ENCODE measurements at regions not wholly inside any gene's neighbourhood (a gene's known extent, or its start where the extent isn't known, plus 50 kb on each side); places are given as distances from the start of the nearest gene placed in this dataset.

DNA sequence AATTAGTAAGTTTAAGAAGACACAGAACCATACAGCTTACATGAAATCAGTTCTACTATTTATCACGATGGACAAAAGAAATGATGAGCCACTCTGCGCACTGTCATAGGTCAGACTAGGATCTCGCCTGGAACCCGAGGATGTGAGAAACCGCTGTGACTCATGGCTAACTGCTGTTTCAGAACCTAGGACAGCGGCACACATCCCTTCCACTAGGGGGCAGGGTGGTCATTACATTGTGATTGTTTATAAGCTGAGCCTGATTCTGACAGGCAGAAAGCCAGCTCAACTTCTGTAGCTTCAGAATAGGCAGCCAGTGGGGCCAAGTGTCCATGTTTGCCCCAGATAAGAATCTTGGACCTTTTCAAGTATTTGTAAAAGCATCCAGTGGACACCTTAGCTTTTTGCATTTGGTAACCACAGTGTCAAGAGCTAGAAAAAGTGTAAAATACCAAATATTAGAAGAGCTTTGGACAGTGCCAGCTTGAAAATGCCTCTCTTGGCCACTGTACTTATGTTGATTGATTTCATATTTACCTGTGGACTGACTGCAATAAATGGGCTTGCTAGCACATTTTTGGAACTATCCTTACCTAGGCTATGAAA lies 115.8 kb downstream of the KBTBD8 start:
- Mint-ChIP-seq H3K9me3 (no peaks in the 10 kb centered on the region), H3K36me3 (no peaks in the 10 kb centered on the region), H3K27me3 (ENCODE audit: low read depth) (no peaks in the 10 kb centered on the region), H3K4me3 (no peak overlapping the region), H3K4me1 (peaks cover 12% of the 10 kb centered on the region), H3K27ac (no peak overlapping the region)
- POLR2A ChIA-PET: interaction anchor here (0.9 kb wide), 1 partner anchor 116 kb away, joined by 3 read pairs; the partner anchor contains the start of gene KBTBD8
- peak; percentile 95 for ATAC-seq
- peak; percentile 88 for DNase-seq (ENCODE audit: low spot score)
- CTCF ChIA-PET: interaction anchor here (0.5 to 1.9 kb wide), 64 partner anchors 8 to 1780 kb away, joined by 3 to 37 read pairs (median 4); partner anchors contain the start of gene KBTBD8
- TF ChIP-seq, protein P1, sequence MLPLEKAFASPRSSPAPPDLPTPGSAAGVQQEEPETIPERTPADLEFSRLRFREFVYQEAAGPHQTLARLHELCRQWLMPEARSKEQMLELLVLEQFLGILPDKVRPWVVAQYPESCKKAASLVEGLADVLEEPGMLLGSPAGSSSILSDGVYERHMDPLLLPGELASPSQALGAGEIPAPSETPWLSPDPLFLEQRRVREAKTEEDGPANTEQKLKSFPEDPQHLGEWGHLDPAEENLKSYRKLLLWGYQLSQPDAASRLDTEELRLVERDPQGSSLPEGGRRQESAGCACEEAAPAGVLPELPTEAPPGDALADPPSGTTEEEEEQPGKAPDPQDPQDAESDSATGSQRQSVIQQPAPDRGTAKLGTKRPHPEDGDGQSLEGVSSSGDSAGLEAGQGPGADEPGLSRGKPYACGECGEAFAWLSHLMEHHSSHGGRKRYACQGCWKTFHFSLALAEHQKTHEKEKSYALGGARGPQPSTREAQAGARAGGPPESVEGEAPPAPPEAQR (CRISPR knock-in tag; IDR thresholded peaks at IDR 0.05): peak; percentile 61; the same call in 1 of the 2 replicates
- TF ChIP-seq, protein P2, sequence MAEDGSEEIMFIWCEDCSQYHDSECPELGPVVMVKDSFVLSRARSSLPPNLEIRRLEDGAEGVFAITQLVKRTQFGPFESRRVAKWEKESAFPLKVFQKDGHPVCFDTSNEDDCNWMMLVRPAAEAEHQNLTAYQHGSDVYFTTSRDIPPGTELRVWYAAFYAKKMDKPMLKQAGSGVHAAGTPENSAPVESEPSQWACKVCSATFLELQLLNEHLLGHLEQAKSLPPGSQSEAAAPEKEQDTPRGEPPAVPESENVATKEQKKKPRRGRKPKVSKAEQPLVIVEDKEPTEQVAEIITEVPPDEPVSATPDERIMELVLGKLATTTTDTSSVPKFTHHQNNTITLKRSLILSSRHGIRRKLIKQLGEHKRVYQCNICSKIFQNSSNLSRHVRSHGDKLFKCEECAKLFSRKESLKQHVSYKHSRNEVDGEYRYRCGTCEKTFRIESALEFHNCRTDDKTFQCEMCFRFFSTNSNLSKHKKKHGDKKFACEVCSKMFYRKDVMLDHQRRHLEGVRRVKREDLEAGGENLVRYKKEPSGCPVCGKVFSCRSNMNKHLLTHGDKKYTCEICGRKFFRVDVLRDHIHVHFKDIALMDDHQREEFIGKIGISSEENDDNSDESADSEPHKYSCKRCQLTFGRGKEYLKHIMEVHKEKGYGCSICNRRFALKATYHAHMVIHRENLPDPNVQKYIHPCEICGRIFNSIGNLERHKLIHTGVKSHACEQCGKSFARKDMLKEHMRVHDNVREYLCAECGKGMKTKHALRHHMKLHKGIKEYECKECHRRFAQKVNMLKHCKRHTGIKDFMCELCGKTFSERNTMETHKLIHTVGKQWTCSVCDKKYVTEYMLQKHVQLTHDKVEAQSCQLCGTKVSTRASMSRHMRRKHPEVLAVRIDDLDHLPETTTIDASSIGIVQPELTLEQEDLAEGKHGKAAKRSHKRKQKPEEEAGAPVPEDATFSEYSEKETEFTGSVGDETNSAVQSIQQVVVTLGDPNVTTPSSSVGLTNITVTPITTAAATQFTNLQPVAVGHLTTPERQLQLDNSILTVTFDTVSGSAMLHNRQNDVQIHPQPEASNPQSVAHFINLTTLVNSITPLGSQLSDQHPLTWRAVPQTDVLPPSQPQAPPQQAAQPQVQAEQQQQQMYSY (CRISPR knock-in tag; IDR thresholded peaks at IDR 0.05): no peak
- TF ChIP-seq ESRRA (CRISPR knock-in tag; IDR thresholded peaks at IDR 0.05; ENCODE audit: borderline replicate concordance) (peak; percentile 59; the same call in 1 of the 2 replicates), SMAD3 (CRISPR knock-in tag; IDR thresholded peaks at IDR 0.05; ENCODE audit: borderline replicate concordance) (peak; percentile 96), FOXP1 (CRISPR knock-in tag; IDR thresholded peaks at IDR 0.05; ENCODE audit: borderline replicate concordance) (peak; percentile 40; the same call in 1 of the 2 replicates), TEAD1 (CRISPR knock-in tag; IDR thresholded peaks at IDR 0.05) (peak; percentile 99), ETV6 (CRISPR knock-in tag; IDR thresholded peaks at IDR 0.05) (peak; percentile 92), NFYB (CRISPR knock-in tag; conservative IDR thresholded peaks at IDR 0.05; ENCODE audit: low read depth) (peak; percentile 25; the same call in 1 of the 2 replicates), CREM (CRISPR knock-in tag; IDR thresholded peaks at IDR 0.05) (peak; percentile 65; the same call in 1 of the 2 replicates), NFE2L1 (CRISPR knock-in tag; IDR thresholded peaks at IDR 0.05) (peak; percentile 94), MYBL2 (CRISPR knock-in tag; IDR thresholded peaks at IDR 0.05) (peak; percentile 79; the same call in 1 of the 2 replicates), SOX15 (CRISPR knock-in tag; IDR thresholded peaks at IDR 0.05) (no peak), TP53 (CRISPR knock-in tag; IDR thresholded peaks at IDR 0.05) (peak; percentile 86; the same call in 1 of the 2 replicates), GABPB1 (CRISPR knock-in tag; IDR thresholded peaks at IDR 0.05) (peak; percentile 69; the same call in 1 of the 2 replicates), ZNF423 (CRISPR knock-in tag; IDR thresholded peaks at IDR 0.05) (no peak)
- TF ChIP-seq, protein P3, sequence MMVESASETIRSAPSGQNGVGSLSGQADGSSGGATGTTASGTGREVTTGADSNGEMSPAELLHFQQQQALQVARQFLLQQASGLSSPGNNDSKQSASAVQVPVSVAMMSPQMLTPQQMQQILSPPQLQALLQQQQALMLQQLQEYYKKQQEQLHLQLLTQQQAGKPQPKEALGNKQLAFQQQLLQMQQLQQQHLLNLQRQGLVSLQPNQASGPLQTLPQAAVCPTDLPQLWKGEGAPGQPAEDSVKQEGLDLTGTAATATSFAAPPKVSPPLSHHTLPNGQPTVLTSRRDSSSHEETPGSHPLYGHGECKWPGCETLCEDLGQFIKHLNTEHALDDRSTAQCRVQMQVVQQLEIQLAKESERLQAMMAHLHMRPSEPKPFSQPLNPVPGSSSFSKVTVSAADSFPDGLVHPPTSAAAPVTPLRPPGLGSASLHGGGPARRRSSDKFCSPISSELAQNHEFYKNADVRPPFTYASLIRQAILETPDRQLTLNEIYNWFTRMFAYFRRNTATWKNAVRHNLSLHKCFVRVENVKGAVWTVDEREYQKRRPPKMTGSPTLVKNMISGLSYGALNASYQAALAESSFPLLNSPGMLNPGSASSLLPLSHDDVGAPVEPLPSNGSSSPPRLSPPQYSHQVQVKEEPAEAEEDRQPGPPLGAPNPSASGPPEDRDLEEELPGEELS (CRISPR knock-in tag; IDR thresholded peaks at IDR 0.05): peak; percentile 91
- TF ChIP-seq, protein P4, sequence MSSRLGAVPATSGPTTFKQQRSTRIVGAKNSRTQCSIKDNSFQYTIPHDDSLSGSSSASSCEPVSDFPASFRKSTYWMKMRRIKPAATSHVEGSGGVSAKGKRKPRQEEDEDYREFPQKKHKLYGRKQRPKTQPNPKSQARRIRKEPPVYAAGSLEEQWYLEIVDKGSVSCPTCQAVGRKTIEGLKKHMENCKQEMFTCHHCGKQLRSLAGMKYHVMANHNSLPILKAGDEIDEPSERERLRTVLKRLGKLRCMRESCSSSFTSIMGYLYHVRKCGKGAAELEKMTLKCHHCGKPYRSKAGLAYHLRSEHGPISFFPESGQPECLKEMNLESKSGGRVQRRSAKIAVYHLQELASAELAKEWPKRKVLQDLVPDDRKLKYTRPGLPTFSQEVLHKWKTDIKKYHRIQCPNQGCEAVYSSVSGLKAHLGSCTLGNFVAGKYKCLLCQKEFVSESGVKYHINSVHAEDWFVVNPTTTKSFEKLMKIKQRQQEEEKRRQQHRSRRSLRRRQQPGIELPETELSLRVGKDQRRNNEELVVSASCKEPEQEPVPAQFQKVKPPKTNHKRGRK (CRISPR knock-in tag; IDR thresholded peaks at IDR 0.05; ENCODE audit: borderline replicate concordance): 0 out of 2 replicates have a peak, but pooled peaks have one; percentile 33
- TF ChIP-seq, protein P5, sequence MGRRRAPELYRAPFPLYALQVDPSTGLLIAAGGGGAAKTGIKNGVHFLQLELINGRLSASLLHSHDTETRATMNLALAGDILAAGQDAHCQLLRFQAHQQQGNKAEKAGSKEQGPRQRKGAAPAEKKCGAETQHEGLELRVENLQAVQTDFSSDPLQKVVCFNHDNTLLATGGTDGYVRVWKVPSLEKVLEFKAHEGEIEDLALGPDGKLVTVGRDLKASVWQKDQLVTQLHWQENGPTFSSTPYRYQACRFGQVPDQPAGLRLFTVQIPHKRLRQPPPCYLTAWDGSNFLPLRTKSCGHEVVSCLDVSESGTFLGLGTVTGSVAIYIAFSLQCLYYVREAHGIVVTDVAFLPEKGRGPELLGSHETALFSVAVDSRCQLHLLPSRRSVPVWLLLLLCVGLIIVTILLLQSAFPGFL (CRISPR knock-in tag; IDR thresholded peaks at IDR 0.05; ENCODE audit: borderline replicate concordance): peak; percentile 89; the same call in 1 of the 2 replicates
- TF ChIP-seq, protein P6, sequence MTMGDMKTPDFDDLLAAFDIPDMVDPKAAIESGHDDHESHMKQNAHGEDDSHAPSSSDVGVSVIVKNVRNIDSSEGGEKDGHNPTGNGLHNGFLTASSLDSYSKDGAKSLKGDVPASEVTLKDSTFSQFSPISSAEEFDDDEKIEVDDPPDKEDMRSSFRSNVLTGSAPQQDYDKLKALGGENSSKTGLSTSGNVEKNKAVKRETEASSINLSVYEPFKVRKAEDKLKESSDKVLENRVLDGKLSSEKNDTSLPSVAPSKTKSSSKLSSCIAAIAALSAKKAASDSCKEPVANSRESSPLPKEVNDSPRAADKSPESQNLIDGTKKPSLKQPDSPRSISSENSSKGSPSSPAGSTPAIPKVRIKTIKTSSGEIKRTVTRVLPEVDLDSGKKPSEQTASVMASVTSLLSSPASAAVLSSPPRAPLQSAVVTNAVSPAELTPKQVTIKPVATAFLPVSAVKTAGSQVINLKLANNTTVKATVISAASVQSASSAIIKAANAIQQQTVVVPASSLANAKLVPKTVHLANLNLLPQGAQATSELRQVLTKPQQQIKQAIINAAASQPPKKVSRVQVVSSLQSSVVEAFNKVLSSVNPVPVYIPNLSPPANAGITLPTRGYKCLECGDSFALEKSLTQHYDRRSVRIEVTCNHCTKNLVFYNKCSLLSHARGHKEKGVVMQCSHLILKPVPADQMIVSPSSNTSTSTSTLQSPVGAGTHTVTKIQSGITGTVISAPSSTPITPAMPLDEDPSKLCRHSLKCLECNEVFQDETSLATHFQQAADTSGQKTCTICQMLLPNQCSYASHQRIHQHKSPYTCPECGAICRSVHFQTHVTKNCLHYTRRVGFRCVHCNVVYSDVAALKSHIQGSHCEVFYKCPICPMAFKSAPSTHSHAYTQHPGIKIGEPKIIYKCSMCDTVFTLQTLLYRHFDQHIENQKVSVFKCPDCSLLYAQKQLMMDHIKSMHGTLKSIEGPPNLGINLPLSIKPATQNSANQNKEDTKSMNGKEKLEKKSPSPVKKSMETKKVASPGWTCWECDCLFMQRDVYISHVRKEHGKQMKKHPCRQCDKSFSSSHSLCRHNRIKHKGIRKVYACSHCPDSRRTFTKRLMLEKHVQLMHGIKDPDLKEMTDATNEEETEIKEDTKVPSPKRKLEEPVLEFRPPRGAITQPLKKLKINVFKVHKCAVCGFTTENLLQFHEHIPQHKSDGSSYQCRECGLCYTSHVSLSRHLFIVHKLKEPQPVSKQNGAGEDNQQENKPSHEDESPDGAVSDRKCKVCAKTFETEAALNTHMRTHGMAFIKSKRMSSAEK (CRISPR knock-in tag; IDR thresholded peaks at IDR 0.05; ENCODE audit: borderline replicate concordance): no peak
- TF ChIP-seq, protein P7, sequence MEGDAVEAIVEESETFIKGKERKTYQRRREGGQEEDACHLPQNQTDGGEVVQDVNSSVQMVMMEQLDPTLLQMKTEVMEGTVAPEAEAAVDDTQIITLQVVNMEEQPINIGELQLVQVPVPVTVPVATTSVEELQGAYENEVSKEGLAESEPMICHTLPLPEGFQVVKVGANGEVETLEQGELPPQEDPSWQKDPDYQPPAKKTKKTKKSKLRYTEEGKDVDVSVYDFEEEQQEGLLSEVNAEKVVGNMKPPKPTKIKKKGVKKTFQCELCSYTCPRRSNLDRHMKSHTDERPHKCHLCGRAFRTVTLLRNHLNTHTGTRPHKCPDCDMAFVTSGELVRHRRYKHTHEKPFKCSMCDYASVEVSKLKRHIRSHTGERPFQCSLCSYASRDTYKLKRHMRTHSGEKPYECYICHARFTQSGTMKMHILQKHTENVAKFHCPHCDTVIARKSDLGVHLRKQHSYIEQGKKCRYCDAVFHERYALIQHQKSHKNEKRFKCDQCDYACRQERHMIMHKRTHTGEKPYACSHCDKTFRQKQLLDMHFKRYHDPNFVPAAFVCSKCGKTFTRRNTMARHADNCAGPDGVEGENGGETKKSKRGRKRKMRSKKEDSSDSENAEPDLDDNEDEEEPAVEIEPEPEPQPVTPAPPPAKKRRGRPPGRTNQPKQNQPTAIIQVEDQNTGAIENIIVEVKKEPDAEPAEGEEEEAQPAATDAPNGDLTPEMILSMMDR (IDR thresholded peaks at IDR 0.05): peak; percentile 91

All from WTC11 (cell line).